GDM1 (cell line): ENCODE measurements at regions not wholly inside any gene's neighbourhood (a gene's known extent, or its start where the extent isn't known, plus 50 kb on each side); places are given as distances from the start of the nearest gene placed in this dataset.

Source experiments
- DNase-seq: peaks from one replicate; lab custom pipeline; 2025; lab: John Stamatoyannopoulos, UW

DNA sequence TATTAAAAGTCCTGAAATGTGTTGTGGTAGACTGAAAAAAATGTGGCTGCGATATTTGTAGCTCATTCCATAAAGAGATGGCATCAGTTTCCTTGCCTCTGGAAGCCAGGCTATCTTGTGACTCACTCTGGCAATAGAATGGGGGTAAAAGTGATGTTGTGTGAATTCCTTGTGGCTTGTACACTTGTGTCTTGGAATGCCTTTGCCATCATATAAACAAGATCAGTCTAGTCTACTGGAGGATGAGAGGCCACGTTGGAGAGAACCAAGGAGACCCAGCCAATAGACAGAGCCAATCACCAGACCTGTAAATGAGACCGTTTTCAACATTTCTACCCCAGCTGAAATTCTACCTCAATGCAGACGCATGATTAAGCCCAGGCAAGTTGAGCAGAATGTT lies 254.1 kb downstream of the TRIB2 start:
- no peak for DNase-seq

DNA sequence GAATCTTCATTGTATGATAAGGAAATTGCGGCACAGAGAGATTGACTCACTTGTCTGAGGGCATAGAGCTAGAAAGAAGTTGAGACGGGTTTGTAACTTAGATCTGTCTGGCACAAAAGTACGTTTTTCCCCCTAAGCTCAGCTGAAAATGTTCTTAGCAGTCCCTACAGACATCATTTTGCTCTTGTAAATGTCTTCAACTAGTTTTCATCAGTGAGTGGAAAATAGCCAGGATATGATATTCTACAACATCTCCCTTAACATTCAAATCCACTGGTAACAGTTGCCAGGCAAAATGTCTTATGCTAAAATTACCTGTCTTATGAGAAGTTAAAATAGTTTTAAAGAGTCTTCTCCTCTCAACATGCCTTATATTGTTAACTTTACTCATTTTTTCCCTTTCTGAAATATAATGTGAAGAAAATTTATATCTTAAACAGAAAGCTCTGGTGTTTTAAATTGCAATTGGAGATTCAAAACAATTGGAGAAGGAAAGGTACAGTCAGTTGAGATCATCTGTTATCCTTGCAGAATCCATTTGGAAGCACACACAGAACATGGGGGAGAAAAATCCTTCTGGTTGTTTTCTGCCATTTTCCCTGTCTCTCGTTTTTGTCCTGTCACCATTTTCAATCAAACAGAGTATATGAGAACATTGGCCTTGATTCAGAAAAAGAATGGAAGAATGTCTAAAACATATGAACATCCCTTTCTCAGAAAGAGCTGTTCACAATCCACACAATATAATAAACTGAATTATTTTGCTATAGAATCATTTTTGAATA lies 255.0 kb downstream of the TRIB2 start:
- DNase-seq: no peak

DNA sequence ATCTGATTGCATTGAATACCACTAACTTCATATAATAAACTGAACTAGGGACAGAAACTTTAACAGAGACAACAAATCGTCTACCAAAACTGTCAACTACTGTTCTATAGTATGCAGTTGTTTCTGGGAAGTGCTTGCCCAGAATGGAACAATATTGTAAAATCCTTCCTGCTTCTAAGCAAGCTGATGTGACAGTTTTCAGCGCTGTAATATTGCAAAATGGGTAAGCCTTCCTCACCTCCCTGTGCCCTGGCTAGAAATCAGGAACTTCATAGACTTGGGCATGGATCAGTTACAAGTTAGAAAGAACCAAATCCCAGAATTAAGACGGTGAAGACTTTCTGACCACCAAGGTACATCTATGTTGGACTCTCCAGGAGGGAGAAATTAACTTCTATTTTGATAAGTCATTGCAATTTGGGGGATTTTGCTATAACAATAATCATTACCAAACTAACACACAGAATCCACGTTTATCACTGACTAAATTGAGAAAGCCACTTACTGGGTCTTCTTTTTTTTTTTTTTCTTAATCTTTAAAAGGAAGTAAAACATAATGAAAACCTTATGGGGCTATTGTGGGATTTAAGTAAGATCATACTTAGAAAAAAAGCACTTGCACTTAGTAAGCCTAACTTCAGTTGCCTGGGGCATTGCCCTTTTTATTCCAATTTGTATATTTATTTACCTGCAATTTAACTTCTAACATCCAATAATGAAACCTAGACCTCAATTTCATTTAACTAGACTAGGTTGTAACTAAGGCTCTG lies 261.5 kb downstream of the TRIB2 start:
- DNase-seq: no peak

DNA sequence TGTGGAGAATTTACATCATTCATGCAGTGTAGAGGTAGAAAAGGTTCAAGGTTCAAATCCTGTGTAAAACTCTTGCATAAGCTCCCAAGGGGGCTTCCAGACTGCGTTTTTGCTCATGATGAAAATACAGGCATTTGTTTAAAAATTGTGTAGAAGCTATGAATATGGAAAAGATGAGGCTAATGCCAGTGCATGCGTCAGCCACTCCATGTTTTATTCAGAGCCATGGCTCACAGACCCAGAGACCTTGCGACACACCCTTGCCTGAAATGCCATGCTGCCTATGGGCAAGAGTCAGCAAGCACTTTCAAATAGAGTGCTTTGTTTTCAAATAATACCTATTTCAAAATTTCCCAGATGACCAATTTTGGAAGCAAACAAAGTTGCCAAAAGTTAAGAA lies 262.3 kb downstream of the TRIB2 start:
- DNase-seq: no peak

DNA sequence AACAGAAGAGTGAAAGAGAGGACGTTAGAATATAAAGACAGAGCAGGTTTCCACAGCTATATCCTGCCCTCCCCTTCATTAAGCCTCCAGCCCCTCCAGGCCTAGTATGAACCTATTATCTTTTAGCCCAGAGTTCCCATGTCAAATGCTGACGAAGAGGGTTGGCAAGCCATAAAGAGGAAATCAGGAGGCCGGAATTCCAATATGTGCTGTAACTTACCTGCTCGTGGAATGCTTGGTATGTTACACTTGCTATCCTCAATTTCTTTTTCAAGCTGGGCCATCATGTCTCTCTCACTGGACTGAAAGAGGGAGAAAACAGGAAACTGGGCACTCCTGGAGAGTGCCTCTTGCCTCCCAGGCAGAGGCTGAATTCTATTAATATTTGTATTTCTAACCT lies 264.1 kb downstream of the TRIB2 start:
- DNase-seq: no peak

DNA sequence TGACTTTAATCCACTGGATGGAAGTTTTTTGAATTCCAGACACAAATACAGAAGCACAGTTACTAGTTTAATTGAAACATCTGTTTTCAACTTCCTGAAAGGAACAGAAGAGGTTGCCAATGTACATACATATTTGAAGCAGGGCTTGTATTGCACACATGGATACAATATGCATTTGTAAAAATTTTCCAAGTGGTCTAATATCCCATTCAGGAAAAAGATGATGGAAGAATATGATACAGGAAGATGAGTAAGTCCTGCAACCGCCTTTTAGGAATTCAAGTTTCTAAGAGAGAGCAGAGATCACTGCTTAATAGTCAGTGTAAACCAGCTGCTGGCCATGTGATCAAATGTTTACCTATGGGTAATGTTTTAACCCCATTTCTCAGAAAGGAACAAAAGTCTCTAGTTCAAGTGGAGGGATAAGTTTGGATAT lies 265.4 kb downstream of the TRIB2 start:
- no peak for DNase-seq

DNA sequence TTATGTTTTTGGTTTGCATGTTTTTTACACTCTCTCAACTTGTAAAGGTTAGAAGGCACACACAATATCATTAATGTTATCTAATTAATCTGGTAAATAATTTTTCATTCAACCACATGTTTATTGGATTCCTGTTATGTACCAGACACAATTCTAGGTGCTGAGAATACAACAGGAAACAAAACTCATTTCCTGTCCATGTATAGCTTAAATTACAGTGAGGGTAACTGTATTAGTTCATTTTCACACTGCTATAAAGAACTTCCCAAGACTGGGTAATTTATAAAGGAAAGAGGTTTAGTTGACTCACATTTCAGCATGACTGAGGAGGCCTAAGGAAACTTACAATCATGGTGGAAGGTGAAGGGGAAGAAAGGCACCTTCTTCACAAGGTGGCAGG lies 270.5 kb downstream of the TRIB2 start:
- no peak for DNase-seq

DNA sequence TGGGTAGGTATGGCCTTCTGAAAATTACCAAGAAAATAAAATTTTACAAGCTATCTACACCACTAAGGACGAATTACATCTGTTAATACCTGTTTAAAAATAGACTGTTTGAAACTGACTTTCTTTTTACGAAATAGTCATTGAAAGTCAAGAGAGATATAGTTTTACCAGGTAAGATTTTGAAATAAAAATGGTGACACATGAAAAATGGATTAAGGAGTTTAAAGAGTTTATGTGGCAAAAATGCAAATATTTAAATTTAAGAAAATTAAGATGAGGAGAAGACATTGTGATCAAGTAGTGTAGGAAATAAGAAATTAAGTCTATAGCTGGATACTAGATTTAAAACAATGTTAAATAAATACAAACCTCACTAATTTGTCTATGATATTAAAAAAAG lies 271.5 kb downstream of the TRIB2 start:
- DNase-seq: no peak

DNA sequence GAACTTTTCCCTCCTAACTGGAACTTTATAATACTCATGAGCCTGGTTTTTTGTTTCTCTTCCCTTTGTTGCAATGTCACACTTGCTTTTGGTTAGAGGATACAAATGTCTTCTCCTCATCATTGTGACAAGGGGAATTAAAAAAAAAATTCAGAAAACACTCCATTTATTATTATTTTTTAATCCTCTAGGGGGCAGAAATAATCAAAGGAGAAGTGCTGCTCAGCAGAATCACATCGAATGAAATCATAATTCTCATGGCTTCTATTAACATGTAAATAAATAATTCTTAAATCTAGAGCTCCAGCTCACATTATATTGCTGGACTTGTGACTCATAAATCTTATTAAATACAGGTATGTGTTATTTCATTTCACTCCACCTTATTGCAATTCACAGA lies 273.8 kb downstream of the TRIB2 start:
- no peak for DNase-seq

DNA sequence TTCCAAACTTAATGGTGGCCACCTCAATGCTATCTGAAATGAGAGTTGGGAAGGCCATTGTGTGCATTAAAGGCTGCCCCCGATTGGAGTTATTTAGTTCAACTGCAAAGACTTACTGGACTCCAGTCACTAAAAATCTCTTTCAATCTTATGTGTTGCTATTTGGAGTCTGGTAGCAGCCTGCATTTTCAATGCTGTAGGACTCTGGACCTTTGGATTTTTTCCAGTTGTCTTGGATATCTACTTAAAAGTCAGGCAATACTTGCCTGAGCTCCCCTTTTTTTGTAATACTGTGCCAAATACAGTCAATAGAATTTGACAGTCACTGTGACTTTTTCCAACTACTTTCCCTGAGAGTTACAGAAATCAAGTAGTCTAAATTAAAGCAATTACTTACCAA lies 281.9 kb downstream of the TRIB2 start:
- no peak for DNase-seq

DNA sequence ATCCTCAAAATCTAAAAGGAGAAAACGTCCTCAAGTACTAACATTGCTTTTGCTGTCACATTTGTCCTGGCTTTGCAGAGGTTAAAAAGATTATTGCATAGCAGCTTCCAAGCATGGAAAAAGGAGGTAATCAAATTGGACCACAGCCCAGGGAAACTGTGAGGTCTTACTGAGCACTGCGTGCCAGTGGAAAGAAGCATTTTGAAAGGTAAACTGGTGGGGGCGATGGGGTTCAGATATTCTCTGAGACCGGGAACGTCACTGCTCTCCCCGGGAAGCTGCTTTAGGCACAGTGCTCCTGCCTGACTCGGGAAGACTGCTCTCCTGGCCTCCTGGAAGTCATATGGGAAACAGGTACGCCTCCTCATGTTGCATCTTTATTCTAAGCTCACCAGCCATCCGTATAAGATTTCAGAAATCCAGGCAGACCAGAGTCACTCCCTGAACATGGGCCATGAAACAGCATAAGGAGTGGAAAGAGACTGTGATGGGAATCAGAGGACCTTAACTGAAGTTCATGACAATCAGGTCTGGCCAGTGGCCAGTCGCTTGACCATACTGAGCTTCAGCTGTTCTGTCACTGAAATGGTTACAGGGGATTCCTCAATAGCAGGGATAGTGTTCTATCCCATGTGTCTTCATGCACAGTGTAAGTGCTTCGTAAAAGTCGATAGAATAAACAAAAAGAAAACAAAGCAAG lies 284.1 kb downstream of the TRIB2 start:
- no peak for DNase-seq

DNA sequence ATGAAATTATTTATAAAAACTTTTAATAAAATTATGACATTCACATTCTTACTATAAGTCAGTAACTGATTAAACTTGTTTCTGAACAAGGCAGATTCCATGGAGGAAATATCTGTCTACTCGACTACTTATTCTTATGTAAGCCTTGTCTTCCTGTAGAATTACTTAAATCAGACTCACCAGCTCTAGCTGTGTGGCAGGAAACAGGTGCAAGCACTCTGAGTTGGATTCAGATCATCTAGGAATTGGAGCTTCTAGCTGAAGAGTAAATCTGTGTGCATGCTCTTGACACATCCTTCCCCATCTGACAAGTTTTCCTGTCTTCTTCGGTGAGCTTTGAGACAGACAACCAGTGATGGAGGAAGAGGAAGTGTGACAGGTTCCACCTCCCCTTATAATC lies 284.7 kb downstream of the TRIB2 start:
- DNase-seq: no peak

DNA sequence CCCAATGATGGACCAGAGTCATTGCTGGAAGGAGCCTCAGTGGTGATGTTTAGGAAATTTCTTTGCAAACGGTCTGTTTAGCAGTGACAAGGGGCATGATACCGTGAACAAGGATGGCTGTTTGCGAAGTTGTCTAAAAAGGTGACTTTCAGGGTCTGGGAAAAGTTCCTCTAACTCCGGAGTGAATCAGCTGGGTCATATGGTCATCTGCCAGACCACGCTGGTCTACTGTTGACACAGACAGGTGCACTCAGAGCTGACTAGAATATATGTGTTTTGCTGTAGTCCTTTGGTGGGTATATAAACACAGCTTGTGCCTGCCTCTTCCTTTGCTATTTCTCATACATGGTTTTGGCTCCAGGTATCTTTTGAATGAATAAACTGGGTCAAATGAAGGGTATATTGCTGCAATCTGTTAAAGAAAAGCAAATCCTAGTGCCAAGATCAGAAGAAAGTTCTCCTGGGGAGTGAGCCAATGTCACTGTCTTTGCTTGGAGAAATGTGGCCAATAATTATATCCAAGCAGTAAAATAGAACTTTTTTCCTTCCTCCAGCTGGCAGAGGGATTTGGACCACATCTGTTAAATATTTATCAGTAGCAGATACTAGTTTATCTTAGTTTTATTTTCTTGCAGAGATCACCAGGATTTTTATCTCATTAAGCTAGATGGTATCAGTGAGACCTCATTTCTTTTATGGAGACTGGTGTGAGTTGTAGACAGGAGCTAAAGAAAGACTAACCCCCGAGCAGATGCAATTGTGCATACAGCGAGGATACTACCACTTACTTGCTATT lies 286.0 kb downstream of the TRIB2 start:
- DNase-seq: no peak

DNA sequence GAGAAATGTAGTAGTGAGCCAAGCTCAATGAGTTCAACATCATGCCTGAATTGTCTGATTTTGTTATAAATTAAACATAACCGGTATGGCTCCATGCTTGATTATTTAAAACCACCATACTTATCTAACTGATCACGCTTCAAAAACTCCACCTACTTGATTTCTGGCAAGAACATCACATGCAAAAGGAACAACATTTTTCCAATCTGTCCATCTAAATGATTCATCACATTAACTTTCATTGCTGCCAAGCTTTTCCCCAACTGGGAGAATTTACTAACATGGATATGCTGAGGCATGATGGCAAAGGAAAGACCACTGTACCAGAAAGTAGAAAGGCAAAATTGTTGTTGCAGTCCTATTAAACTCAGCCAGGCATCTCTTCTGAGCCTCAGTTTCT lies 286.8 kb downstream of the TRIB2 start:
- no peak for DNase-seq

DNA sequence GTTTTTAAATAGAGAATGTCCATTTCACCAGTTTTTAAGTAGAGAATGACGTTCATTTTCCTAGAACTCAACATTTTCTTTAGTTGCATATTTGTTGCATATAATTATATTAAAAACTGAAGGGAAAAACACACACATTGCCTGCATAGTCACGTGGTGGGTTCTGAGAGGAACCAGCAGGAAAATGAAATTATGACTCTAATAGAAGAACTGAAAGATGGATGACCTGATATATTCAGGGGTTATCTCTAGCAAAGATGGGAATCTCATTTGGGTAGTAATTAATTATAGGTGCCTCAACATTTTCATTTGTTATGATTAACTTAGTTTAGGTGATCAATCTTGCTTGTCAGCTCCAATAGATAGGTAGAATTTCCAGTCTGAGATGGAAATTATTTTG lies 288.3 kb downstream of the TRIB2 start:
- DNase-seq: no peak

DNA sequence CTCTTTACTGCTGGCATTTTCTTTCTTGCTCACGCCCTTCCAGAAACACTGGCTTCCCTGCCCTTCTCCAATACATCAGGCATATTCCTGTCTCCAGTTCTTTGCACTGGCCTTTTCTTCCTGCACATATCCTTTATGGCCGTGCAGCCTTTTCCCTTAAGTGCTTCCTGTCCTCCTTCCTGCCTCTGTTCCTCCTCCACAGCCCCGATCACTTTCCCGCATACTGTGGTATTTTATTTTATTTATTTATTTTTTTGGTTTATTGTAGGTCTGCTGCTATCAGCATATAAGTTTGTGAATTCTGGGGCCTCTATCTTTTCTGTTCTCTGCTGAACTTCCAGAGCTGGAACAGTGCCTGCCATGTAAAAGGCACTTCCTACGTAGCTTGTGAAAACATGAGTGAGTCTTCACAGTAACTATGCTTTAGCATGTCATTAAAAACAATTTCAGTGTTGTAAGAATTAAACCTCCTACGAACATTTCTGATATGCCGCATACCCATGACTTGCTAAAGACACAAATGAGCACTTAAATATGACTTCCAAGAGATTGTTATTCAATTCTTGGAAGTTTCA lies 289.1 kb downstream of the TRIB2 start:
- DNase-seq: no peak

DNA sequence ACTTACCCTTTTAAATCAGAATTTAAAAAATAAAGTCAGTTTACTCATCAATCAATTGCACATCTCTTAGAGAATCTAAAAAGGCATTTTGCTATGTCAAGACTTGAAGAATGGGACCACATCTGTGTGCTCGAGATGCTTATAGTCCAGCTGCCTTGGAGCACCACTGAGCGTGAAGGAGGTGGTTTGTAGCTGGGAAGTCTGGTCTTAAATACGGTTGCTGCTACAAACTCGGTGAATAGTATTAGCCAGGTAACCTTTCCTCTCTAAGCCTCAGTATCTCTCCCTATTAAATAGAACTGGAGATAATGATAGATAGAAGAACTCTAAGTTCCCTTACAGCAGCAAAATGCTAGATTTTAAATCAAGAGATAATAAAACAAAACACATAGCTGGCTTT lies 289.7 kb downstream of the TRIB2 start:
- DNase-seq: no peak

DNA sequence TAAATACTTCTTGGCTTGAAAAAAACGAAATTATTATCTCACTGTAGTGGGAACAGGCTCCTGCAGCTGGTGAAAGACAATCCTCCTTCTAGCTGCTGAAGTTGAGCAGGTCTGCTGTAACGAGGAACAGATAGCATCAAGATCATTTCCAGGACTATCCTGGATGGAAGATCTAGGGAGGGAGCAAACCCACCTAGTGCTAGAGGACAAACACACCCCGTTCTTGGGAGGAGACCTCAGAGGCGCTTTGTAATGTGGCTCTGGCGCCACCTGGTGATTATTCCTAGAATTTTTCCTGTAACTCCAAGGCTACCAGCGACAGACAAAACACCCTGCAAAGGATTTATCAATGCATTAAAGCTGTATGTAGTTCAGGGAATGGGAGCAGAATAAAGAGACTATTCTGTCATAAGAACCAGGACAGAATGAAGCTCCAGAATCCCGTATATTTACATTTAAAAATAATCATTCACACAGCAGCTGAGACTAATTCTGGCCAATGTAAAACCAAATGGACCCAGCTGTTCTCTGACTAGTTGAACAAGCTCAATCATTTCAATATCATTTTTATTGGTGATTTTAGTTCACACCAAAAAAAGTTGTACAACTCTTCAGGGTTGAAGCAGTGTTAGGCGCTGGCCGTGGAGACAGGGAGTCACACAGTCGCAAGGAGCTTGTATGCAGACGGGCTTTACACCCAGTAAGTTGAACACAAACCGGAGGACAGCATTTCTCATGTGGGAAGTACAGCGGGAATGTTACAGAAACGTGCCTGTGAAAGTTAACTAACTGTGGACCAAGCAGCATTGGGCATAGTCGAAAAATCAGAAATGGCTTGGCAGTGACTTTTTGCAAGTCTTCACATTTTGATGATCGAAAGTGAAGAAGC lies 290.3 kb downstream of the TRIB2 start:
- DNase-seq: no peak

DNA sequence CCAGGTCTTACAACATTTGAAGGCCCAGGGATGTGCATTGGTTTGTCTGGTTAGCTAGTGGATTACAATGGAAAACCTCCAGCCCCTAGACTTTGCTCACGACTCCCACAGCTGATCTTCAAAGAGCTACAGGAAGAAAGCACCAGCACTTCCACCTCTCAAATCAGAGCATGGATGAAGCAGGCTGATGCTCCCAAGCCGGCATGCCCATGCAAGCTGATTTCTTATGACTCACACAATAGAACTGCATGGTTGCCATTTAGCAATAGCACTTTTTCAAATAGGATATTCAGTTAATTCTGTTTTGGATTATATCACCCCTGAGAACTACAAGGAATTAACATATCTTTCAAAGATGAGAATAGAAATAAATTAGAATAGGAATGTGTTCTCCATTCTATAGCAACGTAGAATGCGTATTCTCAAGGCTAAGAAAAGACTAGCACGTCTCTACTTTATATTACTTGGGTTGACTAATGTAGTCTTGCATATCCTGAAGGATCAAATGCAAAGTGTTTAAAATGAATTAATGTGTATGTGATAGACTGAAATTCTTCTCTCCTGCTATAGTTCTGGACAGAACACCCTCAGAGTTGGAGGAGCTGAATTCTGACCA lies 292.4 kb downstream of the TRIB2 start:
- no peak for DNase-seq

DNA sequence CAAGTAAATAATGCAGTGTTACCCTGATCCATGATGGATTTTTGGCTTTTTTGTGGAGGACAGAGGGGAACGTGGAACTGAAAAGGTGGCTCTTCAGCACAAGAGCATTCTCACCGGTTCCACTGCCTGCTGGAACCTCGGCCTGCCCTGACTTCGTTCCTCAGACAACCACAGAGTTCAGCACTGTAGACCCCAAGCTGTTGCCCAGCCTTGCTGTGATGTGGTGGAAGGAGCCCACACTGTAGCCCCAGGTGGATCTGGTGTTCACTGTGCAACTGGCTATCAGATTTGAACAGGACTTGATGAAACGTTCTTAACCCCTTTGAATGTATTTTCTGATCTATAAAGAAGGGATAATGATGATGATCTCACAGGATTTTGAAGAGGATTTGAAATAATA lies 293.5 kb downstream of the TRIB2 start:
- no peak for DNase-seq
